ENCODE measurements at regions not wholly inside any gene's neighbourhood (a gene's known extent, or its start where the extent isn't known, plus 50 kb on each side); places are given as distances from the start of the nearest gene placed in this dataset.

- Histone ChIP-seq H3K36me3 (ENCODE audit: insufficient read depth, low read length) (no peaks in the 10 kb centered on the region), H3K4me3 (ENCODE audit: low read length) (no peak overlapping the region), H2AFZ (ENCODE audit: low read depth, low read length) (no peak overlapping the region), H3F3A (ENCODE audit: insufficient read depth, low read length, poor library complexity, severe bottlenecking) (no peaks in the 10 kb centered on the region), H3K9me2 (ENCODE audit: insufficient read depth, low read length) (no peaks in the 10 kb centered on the region), H3K9ac (ENCODE audit: low read length) (no peak overlapping the region), H3K4me2 (ENCODE audit: low read length) (no peak overlapping the region), H3K79me2 (replicated peaks; ENCODE audit: insufficient read depth, low read length) (no peaks in the 10 kb centered on the region), H3K27ac (ENCODE audit: low read length) (no peak overlapping the region), H3K9me3 (ENCODE audit: low read length) (no peaks in the 10 kb centered on the region), H3K27me3 (ENCODE audit: insufficient read depth, low read depth, low read length) (no peaks in the 10 kb centered on the region), H4K20me1 (ENCODE audit: insufficient read depth) (no peaks in the 10 kb centered on the region)
- TF ChIP-seq SMC3 (conservative IDR thresholded peaks at IDR 0.05; ENCODE audit: poor library complexity) (no peak), EP300 (conservative IDR thresholded peaks at IDR 0.05; ENCODE audit: poor library complexity, severe bottlenecking) (no peak), REST (IDR thresholded peaks at IDR 0.05; ENCODE audit: borderline replicate concordance) (no peak), MXI1 (conservative IDR thresholded peaks at IDR 0.05; ENCODE audit: poor library complexity, severe bottlenecking) (no peak), RAD21 (conservative IDR thresholded peaks at IDR 0.05) (no peak), POLR2AphosphoS5 (IDR thresholded peaks at IDR 0.05) (no peak), TAF1 (IDR thresholded peaks at IDR 0.05; ENCODE audit: low read depth) (no peak), EZH2 (IDR thresholded peaks at IDR 0.05; ENCODE audit: borderline replicate concordance, insufficient read depth, low read length, poor library complexity, severe bottlenecking) (no peak), CTCF (IDR thresholded peaks at IDR 0.05; ENCODE audit: poor library complexity, severe bottlenecking) (no peak)
Measured at GRCh38 chr5:6110441-6111005, 267.8 kb downstream of the MED10 start.

GRCh38 chr5:6108981-6109825 is 269.1 kb downstream of the MED10 start:
- Histone ChIP-seq H3K27me3 (ENCODE audit: insufficient read depth, low read depth, low read length) (no peaks in the 10 kb centered on the region), H4K20me1 (ENCODE audit: insufficient read depth) (no peaks in the 10 kb centered on the region), H3K9me3 (ENCODE audit: low read length) (no peaks in the 10 kb centered on the region), H3K36me3 (ENCODE audit: insufficient read depth, low read length) (no peaks in the 10 kb centered on the region), H3K4me2 (ENCODE audit: low read length) (no peak overlapping the region), H2AFZ (ENCODE audit: low read depth, low read length) (no peak overlapping the region), H3F3A (ENCODE audit: insufficient read depth, low read length, poor library complexity, severe bottlenecking) (no peaks in the 10 kb centered on the region), H3K4me3 (ENCODE audit: low read length) (no peak overlapping the region), H3K27ac (ENCODE audit: low read length) (no peak overlapping the region), H3K79me2 (replicated peaks; ENCODE audit: insufficient read depth, low read length) (no peaks in the 10 kb centered on the region), H3K9me2 (ENCODE audit: insufficient read depth, low read length) (no peaks in the 10 kb centered on the region), H3K9ac (ENCODE audit: low read length) (no peak overlapping the region)
- TF ChIP-seq REST (IDR thresholded peaks at IDR 0.05; ENCODE audit: borderline replicate concordance) (no peak), MXI1 (conservative IDR thresholded peaks at IDR 0.05; ENCODE audit: poor library complexity, severe bottlenecking) (no peak), TAF1 (IDR thresholded peaks at IDR 0.05; ENCODE audit: low read depth) (no peak), RAD21 (conservative IDR thresholded peaks at IDR 0.05) (no peak), EP300 (conservative IDR thresholded peaks at IDR 0.05; ENCODE audit: poor library complexity, severe bottlenecking) (no peak), SMC3 (conservative IDR thresholded peaks at IDR 0.05; ENCODE audit: poor library complexity) (no peak), CTCF (IDR thresholded peaks at IDR 0.05; ENCODE audit: poor library complexity, severe bottlenecking) (no peak), POLR2AphosphoS5 (IDR thresholded peaks at IDR 0.05) (no peak), EZH2 (IDR thresholded peaks at IDR 0.05; ENCODE audit: borderline replicate concordance, insufficient read depth, low read length, poor library complexity, severe bottlenecking) (no peak)

Data from neural cell (in vitro differentiated cells).